ENCODE measurements at regions not wholly inside any gene's neighbourhood (a gene's known extent, or its start where the extent isn't known, plus 50 kb on each side); places are given as distances from the start of the nearest gene placed in this dataset.

- TF ChIP-seq CTCF (IDR thresholded peaks at IDR 0.05) (no peak), POLR2A (IDR thresholded peaks at IDR 0.05) (no peak)
Measured at GRCh38 chr10:53005612-53006345, 233.2 kb upstream of the MBL2 start.
